Testis (tissue), 2 donors: ENCODE measurements at regions not wholly inside any gene's neighbourhood (a gene's known extent, or its start where the extent isn't known, plus 50 kb on each side); places are given as distances from the start of the nearest gene placed in this dataset.
"Not testable (repeated sequence)": the region's sequence is repeated elsewhere in the genome, so short reads cannot be mapped to it uniquely, and the experiment has no call there.

Experiments
- CTCF ChIP-seq, 3 experiments: fragments of 450-650 bp in 2 of 3; fragments of 200-600 bp in 1 of 3; sonication (generic) in 1 of 3; IDR thresholded peaks; one replicate each; pipeline ENCODE4 v1.5.1; 2016 to 2019; ENCODE audit warnings: antibody characterized with exemption in 3 of 3, mild to moderate bottlenecking in 2 of 3, moderate library complexity in 1 of 3
- POLR2A ChIP-seq: fragments of 450-650 bp; IDR thresholded peaks from one replicate; pipeline ENCODE4 v1.6.1; 2017; ENCODE audit warnings: antibody characterized with exemption, mild to moderate bottlenecking, moderate library complexity

GRCh38 chr6:60570599-60570998 is 1715.4 kb downstream of the KHDRBS2 start:
- TF ChIP-seq CTCF (IDR thresholded peaks at IDR 0.05); POLR2A: not testable (repeated sequence)
